Kidney glomerular epithelial cell (primary cell): ENCODE measurements at regions not wholly inside any gene's neighbourhood (a gene's known extent, or its start where the extent isn't known, plus 50 kb on each side); places are given as distances from the start of the nearest gene placed in this dataset.

Experiments used
- DNase-seq: peaks from one replicate; lab custom pipeline; 2025; lab: John Stamatoyannopoulos, UW

DNA sequence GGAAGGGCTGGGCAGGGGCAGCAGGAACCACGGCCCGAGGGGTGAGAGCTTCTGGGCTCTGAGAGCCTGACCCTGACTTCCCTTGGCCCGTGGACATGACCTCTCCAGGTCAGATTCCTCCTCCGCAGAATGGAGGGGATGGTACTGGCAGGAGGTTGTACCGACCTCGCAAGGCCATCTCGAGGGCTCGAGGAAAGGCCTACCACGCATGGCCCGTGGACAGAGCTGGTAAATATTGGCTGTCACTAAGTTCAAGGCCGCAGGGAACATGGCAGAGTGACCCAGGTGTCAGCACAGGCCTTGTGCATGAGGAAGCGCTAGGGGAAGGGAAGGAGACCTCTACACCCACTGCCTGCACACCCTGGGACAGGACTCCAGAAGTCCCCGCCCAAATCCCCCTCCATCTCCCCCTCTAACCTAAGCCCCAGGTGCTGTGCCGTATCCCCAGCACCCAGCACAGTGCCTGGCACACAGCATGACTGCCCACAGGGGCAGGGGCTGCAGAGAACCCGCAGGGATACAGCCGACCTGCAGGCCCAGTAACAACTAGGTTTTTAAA, 54.9 kb upstream of the PPP2R5C start:
- DNase-seq: no peak

DNA sequence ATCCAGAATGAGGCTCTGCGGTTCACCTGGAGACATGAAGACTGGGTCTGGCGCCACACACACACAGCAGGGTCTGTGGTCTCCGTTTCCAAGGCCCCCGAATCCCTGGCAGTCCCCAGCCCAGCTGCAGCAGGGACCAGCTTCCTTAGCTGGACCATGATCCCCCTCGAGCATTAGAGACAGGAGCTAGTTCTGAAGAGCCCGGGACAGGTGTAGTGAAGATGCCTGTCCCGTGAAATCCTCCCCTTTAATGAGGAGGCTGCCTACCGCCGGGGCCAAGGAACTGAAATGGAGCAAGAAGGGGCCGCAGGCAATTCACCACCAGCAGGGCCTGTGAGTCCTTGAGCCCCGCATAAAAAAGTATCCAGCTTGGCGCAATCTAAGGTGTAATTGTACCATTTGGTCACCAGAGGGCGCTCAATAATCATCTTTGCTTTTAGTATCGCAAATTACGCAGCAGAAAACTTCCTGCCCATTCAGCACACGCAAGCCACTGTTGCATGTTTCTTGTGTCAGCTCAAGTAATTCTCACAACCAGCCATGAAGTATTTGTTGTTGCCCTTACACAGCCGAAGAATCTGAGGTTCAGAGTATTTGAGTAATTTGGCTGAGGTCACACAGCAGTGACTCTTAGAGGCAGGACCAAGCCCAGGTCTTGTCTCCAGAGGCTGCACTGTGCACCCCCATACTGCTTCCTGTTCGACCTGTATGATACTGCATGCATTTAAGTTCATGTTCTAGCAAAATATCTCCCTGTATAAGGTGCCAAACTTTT, 54.3 kb upstream of the PPP2R5C start:
- DNase-seq: peak; percentile 74

DNA sequence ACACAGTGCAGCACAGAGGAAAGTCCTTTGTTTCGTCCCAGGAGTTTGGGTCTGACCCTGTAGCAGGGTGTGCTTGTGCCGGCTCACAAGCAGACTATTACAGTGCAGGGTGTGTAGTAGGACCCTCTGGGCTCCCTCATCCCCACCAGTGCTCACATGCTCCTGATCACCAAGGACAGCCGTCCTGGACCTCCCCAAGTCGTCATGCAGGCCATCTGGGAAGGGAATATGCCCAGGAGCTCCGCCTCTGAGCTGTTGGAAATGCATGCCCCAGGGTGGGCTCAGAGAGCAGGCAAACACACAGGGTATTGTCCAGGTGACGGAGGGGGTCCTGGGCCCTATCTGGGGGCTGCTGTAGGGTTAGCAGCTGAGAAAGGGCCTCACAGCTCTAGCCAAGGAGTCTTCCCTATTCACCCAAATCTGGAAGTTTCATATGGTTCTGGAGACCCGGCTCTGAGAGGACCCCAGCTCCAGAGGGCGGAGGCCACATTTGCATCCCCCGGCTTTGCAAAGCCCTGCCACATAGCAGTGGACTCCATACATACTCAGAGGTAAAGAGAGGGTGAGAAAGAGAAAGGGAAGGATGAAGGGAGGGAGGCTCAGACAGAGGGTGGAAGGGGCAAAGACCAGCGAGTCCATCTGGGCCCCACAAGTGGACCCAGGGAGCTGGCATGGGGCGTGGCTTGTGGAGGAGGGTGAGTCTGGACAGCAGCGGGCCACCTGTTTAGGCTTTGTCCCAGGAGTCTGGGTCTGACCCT, 53.5 kb upstream of the PPP2R5C start:
- no peak for DNase-seq

DNA sequence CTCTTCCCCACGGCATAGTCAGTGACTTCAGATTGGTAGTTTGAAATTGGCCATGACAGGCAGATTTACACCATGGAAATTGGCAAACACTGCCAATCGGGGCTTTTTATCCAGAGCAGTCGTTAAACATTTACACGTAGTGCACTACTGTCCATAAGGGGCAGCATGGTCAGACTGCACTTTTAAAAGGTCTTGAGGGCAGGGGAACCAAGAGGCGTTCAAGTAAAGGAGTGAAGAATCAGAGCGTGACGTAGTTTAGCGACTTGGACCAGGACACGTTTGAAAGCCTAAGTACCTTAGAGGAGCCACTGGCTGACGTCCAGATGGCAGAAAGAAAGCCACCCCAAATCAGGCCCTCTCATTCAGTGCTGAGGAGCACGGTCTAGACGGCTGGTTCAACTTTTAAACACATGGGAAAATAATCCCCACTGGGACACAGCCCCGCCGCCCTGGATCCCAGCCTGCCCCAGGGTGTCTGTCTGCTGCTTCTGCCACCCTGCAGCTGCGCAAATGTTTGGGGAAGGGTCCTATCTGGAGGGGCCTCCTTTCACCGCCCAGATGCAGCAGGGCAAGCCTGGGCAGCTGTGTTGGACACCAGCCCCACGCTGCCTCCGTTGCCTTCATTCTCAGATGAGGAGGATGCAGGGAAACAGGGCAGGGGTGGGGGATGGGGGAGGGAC, 52.5 kb upstream of the PPP2R5C start:
- DNase-seq: no peak

DNA sequence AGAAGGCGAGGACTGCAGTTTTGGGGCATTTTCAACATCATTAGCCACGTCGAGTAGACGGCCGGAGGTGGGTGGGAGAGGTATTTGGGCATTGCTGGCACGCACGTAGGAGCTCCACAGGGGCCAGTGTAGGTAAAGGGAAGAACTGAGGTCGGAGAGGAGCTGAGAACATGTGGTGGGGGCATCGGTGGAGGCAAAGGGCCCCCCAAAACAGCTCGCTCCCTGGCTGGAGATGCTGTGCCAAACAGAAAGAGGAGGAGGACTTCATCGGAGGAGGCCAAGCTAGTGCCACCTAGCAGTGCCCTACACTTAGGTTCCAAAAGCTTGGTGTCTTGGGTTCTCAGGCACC, 52.0 kb upstream of the PPP2R5C start:
- no peak for DNase-seq

DNA sequence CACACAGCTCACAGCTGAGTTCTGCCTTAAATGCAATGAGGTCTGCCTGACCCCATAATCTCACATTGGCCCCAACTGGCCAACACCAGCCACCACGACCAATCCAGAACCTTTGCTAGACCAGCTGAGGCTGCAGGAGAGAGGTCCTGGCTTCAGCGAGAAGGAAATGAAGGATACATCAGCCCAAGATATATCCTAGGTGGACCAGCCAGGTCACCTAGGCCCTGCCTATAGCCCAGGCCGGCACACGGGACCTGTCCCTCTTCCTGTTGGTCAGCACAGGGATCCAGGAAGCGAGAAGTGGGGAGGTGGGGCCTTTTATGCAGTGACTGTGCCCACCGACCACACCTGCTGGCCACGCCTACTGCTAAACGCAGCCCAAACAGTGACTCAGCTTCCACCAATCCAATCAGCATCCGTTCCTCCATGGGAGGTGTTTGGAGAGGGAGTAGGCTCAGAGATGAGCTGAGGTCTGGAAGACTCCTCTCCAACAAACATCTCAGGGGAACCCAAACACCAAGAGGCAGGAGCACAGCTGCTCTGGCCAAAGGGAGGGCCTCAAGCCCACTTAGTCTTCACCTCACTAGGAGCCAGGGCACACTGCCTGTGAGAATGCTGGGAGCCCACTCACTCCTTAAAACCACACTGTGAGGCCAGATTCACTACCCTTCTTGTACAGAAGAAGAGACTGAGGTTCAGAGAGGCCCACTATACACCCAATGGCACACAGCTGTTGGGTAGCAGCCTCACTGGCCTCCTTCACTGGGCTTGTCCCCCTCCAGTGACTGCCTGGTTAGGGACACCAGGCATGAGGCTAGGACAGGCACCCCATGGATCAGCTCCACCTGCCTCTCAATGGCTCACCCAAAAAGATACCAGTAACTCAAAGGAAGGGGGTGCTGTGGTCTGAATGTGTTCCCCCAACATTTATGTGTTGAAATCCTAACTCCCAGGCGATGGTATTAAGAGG, 51.3 kb upstream of the PPP2R5C start:
- DNase-seq: no peak

DNA sequence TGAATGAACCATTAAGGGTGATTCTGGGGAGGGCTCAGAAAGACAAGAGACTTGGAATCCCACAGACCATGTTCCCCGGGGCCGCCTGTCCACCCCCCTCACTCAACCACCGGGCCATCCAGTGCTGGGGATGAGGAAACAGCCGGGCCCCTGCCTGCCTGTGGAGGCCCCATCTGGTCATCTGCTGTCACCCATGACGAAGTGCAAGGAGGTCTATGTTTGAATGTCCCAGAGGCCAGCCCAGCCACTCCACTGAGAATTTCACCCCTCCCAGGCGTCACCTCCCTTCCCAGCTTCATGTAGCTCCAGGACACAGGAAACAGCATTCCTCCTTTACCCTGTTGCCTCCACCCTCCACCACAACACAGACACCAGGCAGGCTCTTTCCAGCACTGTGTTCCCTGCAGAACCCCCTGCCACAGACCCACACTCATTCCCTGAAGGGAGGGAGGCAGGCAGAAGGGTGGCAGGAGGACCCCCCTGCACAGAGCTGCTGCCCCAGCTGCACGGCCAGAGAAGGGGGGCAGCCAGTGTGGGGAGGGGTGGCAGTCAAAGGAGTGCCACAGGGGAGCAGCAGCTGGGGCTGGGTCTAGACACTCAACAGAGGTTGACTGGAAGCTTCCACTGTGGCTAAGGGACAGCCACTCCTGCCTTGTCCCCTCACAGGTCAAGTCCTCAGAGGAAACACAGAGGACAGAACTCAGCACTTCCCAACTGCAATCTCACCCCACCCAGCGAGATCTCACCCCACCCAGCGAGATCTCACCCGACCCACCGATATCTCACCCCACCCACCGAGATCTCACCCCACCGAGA, 50.3 kb upstream of the PPP2R5C start:
- no peak for DNase-seq
